Endothelial cell of umbilical vein (primary cell): ENCODE measurements at regions not wholly inside any gene's neighbourhood (a gene's known extent, or its start where the extent isn't known, plus 50 kb on each side); places are given as distances from the start of the nearest gene placed in this dataset.

Experiments
- CTCF ChIP-seq, 2 donors: IDR thresholded peaks; 1 replicate in 1 of 2; 2 replicates in 1 of 2; pipeline ENCODE4 v1.5.1; 2011; ENCODE audit warnings: low read length in 2 of 2, mild to moderate bottlenecking in 2 of 2, moderate library complexity in 2 of 2, control low read depth in 1 of 2, inconsistent platforms in 1 of 2, low read depth in 1 of 2; ENCODE audit not compliant: insufficient read depth in 1 of 2; ENCODE audit errors: extremely low read depth in 1 of 2
- EZH2 ChIP-seq: IDR thresholded peaks from 2 replicates; pipeline ENCODE4 v1.6.1; 2012; ENCODE audit warnings: borderline replicate concordance, low read depth, mild to moderate bottlenecking, moderate library complexity, low read length, inconsistent platforms; ENCODE audit not compliant: severe bottlenecking
- GATA2 ChIP-seq: IDR thresholded peaks from 2 replicates; pipeline ENCODE4 v1.7.0; 2011; ENCODE audit warnings: low read depth, mild to moderate bottlenecking, moderate library complexity, mixed read lengths, low read length; ENCODE audit not compliant: insufficient read length, insufficient read depth
- MYC ChIP-seq: IDR thresholded peaks from one replicate; pipeline ENCODE4 v1.6.1; 2011; ENCODE audit warnings: mild to moderate bottlenecking, low read depth, low read length
- POLR2A ChIP-seq: IDR thresholded peaks from 2 replicates; pipeline ENCODE4 v1.6.1; 2012; ENCODE audit warnings: low read depth, mild to moderate bottlenecking, control low read depth, low read length
- POLR2AphosphoS5 ChIP-seq: IDR thresholded peaks from 2 replicates; pipeline ENCODE4 v1.6.1; 2012; ENCODE audit warnings: low read depth, mild to moderate bottlenecking, control low read depth, low read length, moderate library complexity; ENCODE audit not compliant: insufficient read depth
- TF ChIP-seq, protein P1 (sequence below): IDR thresholded peaks from 2 replicates; pipeline ENCODE4 v1.6.1; 2011; ENCODE audit not compliant: insufficient read depth, insufficient read length

- no peak for TF ChIP-seq CTCF (IDR thresholded peaks at IDR 0.05; ENCODE audit: extremely low read depth in 1 of 2, insufficient read depth in 1 of 2, low read depth in 1 of 2, low read length in 2 of 2)
- TF ChIP-seq POLR2AphosphoS5 = no peak
- TF ChIP-seq POLR2A = no peak
- TF ChIP-seq, protein P1, sequence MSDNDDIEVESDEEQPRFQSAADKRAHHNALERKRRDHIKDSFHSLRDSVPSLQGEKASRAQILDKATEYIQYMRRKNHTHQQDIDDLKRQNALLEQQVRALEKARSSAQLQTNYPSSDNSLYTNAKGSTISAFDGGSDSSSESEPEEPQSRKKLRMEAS = no peak
- TF ChIP-seq EZH2 = no peak
- TF ChIP-seq MYC = no peak
- TF ChIP-seq GATA2 = no peak
Observed at GRCh38 chr6:14305131-14305530, 187.6 kb downstream of the CD83 start.
